Liver (tissue), 8 donors: ENCODE measurements at regions not wholly inside any gene's neighbourhood (a gene's known extent, or its start where the extent isn't known, plus 50 kb on each side); places are given as distances from the start of the nearest gene placed in this dataset.
"Not testable (repeated sequence)": the region's sequence is repeated elsewhere in the genome, so short reads cannot be mapped to it uniquely, and the experiment has no call there.

Experiments used
- DNase-seq: peaks from one replicate; pipeline ENCODE4 v3.0.0-alpha.2; 2017; ENCODE audit warnings: low spot score
- H3K27ac ChIP-seq, 2 donors: one replicate each; pipeline ENCODE4 v1.7.0; 2013; ENCODE audit warnings: inconsistent platforms in 2 of 2, low read length in 2 of 2, control low read depth in 1 of 2, low read depth in 1 of 2, mild to moderate bottlenecking in 1 of 2
- H3K27me3 ChIP-seq, 4 donors: one replicate each; pipeline versions ENCODE4 v1.6.1 to v1.7.0; 2013; ENCODE audit warnings: low read length in 3 of 4, inconsistent platforms in 1 of 4, mild to moderate bottlenecking in 1 of 4, moderate library complexity in 1 of 4; ENCODE audit not compliant: control insufficient read depth in 4 of 4, insufficient read depth in 4 of 4
- H3K36me3 ChIP-seq, 4 donors: one replicate each; pipeline versions ENCODE4 v1.6.1 to v1.7.0; 2013; ENCODE audit warnings: low read length in 3 of 4, mild to moderate bottlenecking in 3 of 4, low read depth in 1 of 4, moderate library complexity in 1 of 4; ENCODE audit not compliant: control insufficient read depth in 4 of 4, insufficient read depth in 3 of 4
- H3K4me1 ChIP-seq, 4 donors: one replicate each; pipeline versions ENCODE4 v1.6.1 to v1.7.0; 2013; ENCODE audit warnings: low read length in 3 of 4, mild to moderate bottlenecking in 3 of 4, moderate library complexity in 1 of 4; ENCODE audit not compliant: control insufficient read depth in 4 of 4, insufficient read depth in 4 of 4
- H3K4me3 ChIP-seq, 3 donors: one replicate each; pipeline versions ENCODE4 v1.6.1 to v1.7.0; 2013; ENCODE audit warnings: low read length in 3 of 3, control low read depth in 1 of 3, low read depth in 1 of 3, mild to moderate bottlenecking in 1 of 3
- H3K9ac ChIP-seq, 2 donors: one replicate each; pipeline ENCODE4 v1.7.0; 2013; ENCODE audit warnings: low read length in 2 of 2, mild to moderate bottlenecking in 2 of 2, moderate library complexity in 2 of 2, control low read depth in 1 of 2, low read depth in 1 of 2
- H3K9me3 ChIP-seq, 4 donors: one replicate each; pipeline versions ENCODE4 v1.6.1 to v1.7.0; 2013; ENCODE audit warnings: low read length in 3 of 4; ENCODE audit not compliant: control insufficient read depth in 4 of 4
- ATF3 ChIP-seq: IDR thresholded peaks from 2 replicates; pipeline ENCODE4 v1.6.1; 2016; ENCODE audit warnings: antibody characterized with exemption
- CTCF ChIP-seq: fragments of 150-350 bp; IDR thresholded peaks from 2 replicates; pipeline ENCODE4 v1.5.1; 2017; ENCODE audit warnings: improper control_type of control experiment, low read depth, low read length; ENCODE audit not compliant: missing input control
- EGR1 ChIP-seq, 2 donors: IDR thresholded peaks; 2 replicates each; pipeline ENCODE4 v1.6.1; 2016 to 2018; ENCODE audit warnings: antibody characterized with exemption in 2 of 2, low read depth in 2 of 2
- FOXA1 ChIP-seq: IDR thresholded peaks from 2 replicates; pipeline ENCODE4 v1.6.1; 2016; ENCODE audit warnings: antibody characterized with exemption
- FOXA2 ChIP-seq: IDR thresholded peaks from 2 replicates; pipeline ENCODE4 v1.6.1; 2016; ENCODE audit warnings: antibody characterized with exemption
- GABPA ChIP-seq, 2 donors: IDR thresholded peaks in 1 of 2; conservative IDR thresholded peaks in 1 of 2; 2 replicates each; pipeline ENCODE4 v1.6.1; 2016; ENCODE audit warnings: antibody characterized with exemption in 2 of 2, mild to moderate bottlenecking in 1 of 2, moderate library complexity in 1 of 2
- HNF4A ChIP-seq, 2 donors: conservative IDR thresholded peaks; 2 replicates each; pipeline ENCODE4 v1.6.1; 2016; ENCODE audit warnings: antibody characterized with exemption in 2 of 2, mild to moderate bottlenecking in 2 of 2
- HNF4G ChIP-seq: IDR thresholded peaks from 2 replicates; pipeline ENCODE4 v1.6.1; 2016; ENCODE audit warnings: antibody characterized with exemption
- JUND ChIP-seq, 2 donors: IDR thresholded peaks; 2 replicates each; pipeline ENCODE4 v1.6.1; 2016; ENCODE audit warnings: antibody characterized with exemption in 2 of 2
- NR2F2 ChIP-seq: IDR thresholded peaks from 2 replicates; pipeline ENCODE4 v1.6.1; 2016; ENCODE audit warnings: antibody characterized with exemption
- RAD21 ChIP-seq, 2 donors: IDR thresholded peaks; 2 replicates each; pipeline ENCODE4 v1.6.1; 2016; ENCODE audit warnings: antibody characterized with exemption in 2 of 2, mild to moderate bottlenecking in 2 of 2
- RXRA ChIP-seq, 2 donors: IDR thresholded peaks; 2 replicates each; pipeline ENCODE4 v1.6.1; 2017 to 2018; ENCODE audit warnings: antibody characterized with exemption in 2 of 2, mild to moderate bottlenecking in 1 of 2
- SP1 ChIP-seq: IDR thresholded peaks from 2 replicates; pipeline ENCODE4 v1.6.1; 2018; ENCODE audit warnings: antibody characterized with exemption, mild to moderate bottlenecking
- WGBS: extraction: QIAGEN DNeasy Blood & Tissue Kit; methylation state at CpG from one replicate; pipeline ENCODE4 v1.1.7; 2013; 5-methylcytosine and 5-hydroxymethylcytosine counted together
- donor health status: healthy.
- donor health status: healthy.
- donor health status: healthy.
- donor health status: healthy.
- donor health status: healthy.

- not testable (repeated sequence) for H3K9ac ChIP-seq, H3K36me3 ChIP-seq, H3K27ac ChIP-seq, H3K9me3 ChIP-seq, DNase-seq, H3K27me3 ChIP-seq, H3K4me3 ChIP-seq, H3K4me1 ChIP-seq
- 97% methylated on average over 5 of the region's 5 CpGs for WGBS
These were observed 149.6 kb downstream of the TFAP2B start for GRCh38 chr6:50968246-50968645.

GRCh38 chr6:50970908-50971307, 152.2 kb downstream of the TFAP2B start:
- DNase-seq: no peak
- 41% methylated on average over 1 of the region's 1 CpG for WGBS
- Histone ChIP-seq H3K9ac (no peak overlapping the region), H3K4me1 (peaks cover 0 to 1% (median 0%) of the 10 kb centered on the region in 4 donors), H3K27me3 (no peaks in the 10 kb centered on the region), H3K9me3 (no peaks in the 10 kb centered on the region), H3K27ac (no peak overlapping the region), H3K4me3 (no peak overlapping the region), H3K36me3 (no peaks in the 10 kb centered on the region)
- TF ChIP-seq JUND (IDR thresholded peaks at IDR 0.05) (no peak), FOXA2 (no peak), NR2F2 (no peak), CTCF (no peak), HNF4G (no peak)

GRCh38 chr6:50973464-50973863, 154.8 kb downstream of the TFAP2B start:
- Histone ChIP-seq H3K27me3 (no peaks in the 10 kb centered on the region), H3K27ac (no peak overlapping the region), H3K9ac (no peak overlapping the region), H3K36me3 (no peaks in the 10 kb centered on the region), H3K4me3 (no peak overlapping the region), H3K9me3 (no peaks in the 10 kb centered on the region), H3K4me1 (peaks cover 0 to 1% (median 0%) of the 10 kb centered on the region in 4 donors)
- TF ChIP-seq HNF4G (no peak), RXRA (IDR thresholded peaks at IDR 0.05) (no peak), FOXA1 (no peak), EGR1 (IDR thresholded peaks at IDR 0.05; ENCODE audit: low read depth in 2 of 2) (no peak), GABPA (IDR thresholded peaks at IDR 0.05 in 1 of 2, conservative IDR thresholded peaks at IDR 0.05 in 1 of 2) (no peak), ATF3 (no peak), CTCF (no peak), NR2F2 (no peak)
- DNase-seq: no peak
- WGBS: 42% methylated on average over 2 of the region's 2 CpGs

GRCh38 chr6:50974319-50974718, 155.6 kb downstream of the TFAP2B start:
- no peak for DNase-seq
- no peak overlapping the region for H3K27ac ChIP-seq
- H3K27me3 ChIP-seq: no peaks in the 10 kb centered on the region
- H3K4me1 ChIP-seq: peaks cover 0 to 1% (median 0%) of the 10 kb centered on the region in 4 donors
- no peak overlapping the region for H3K9ac ChIP-seq
- WGBS: 88% methylated on average over 3 of the region's 3 CpGs
- H3K4me3 ChIP-seq: no peak overlapping the region
- no peaks in the 10 kb centered on the region for H3K36me3 ChIP-seq
- H3K9me3 ChIP-seq: no peaks in the 10 kb centered on the region
- TF ChIP-seq HNF4A (conservative IDR thresholded peaks at IDR 0.05) (no peak), ATF3 (no peak), SP1 (no peak), FOXA1 (no peak), FOXA2 (no peak), RAD21 (IDR thresholded peaks at IDR 0.05) (no peak)
